IMR-90 (cell line): ENCODE measurements at regions not wholly inside any gene's neighbourhood (a gene's known extent, or its start where the extent isn't known, plus 50 kb on each side); places are given as distances from the start of the nearest gene placed in this dataset.

ENCODE experiments used
- ATAC-seq: fragments of 200-7000 bp; cut with Tn5 transposase; 2 replicates; pipeline ENCODE4 v1.9.1; 2020; ENCODE audit warnings: low read depth, mild to moderate bottlenecking, moderate library complexity
- BruUV-seq: library from RNA; stranded (reverse); fragments of 400-500 nt; replicated peaks from 2 replicates; lab custom pipeline; 2021; lab: Mats Ljungman, UMichigan
- CTCF ChIA-PET: fragments of 300-600 bp; formaldehyde crosslinking; extraction: SDS; loops from one replicate; lab custom pipeline; 2021; ENCODE audit warnings: antibody characterized with exemption; lab: Yijun Ruan, JAX
- POLR2A ChIA-PET: fragments of 300-600 bp; sonication (Branson Sonifier 250); formaldehyde crosslinking; loops from one replicate; lab custom pipeline; 2022; ENCODE audit warnings: antibody characterized with exemption; ENCODE audit not compliant: unreplicated experiment; lab: Charles Lee
- DNase-seq: peaks from one replicate; pipeline ENCODE4 v3.0.0; 2013
- H2AFZ ChIP-seq: replicated peaks from 2 replicates; pipeline ENCODE3; 2013; ENCODE audit warnings: low read length, mild to moderate bottlenecking; ENCODE audit not compliant: poor library complexity
- H2AK5ac ChIP-seq: 2 replicates; pipeline ENCODE4 v1.6.1; 2013; ENCODE audit warnings: low read depth, low read length, inconsistent platforms
- H2AK9ac ChIP-seq: replicated peaks from 2 replicates; pipeline ENCODE3; 2013; ENCODE audit warnings: mild to moderate bottlenecking, low read depth, low read length, moderate library complexity; ENCODE audit not compliant: poor library complexity
- H2BK120ac ChIP-seq: 2 replicates; pipeline ENCODE4 v1.6.1; 2013; ENCODE audit warnings: low read depth, low read length, inconsistent platforms
- H2BK15ac ChIP-seq: 3 replicates; pipeline ENCODE4 v1.6.1; 2013; ENCODE audit warnings: low read depth, low read length, inconsistent platforms
- H2BK20ac ChIP-seq: 2 replicates; pipeline ENCODE4 v1.6.1; 2013; ENCODE audit warnings: low read depth, mild to moderate bottlenecking, inconsistent platforms, low read length, moderate library complexity
- H2BK5ac ChIP-seq: 2 replicates; pipeline ENCODE4 v1.6.1; 2013; ENCODE audit warnings: mild to moderate bottlenecking, low read depth, low read length, inconsistent platforms; ENCODE audit not compliant: poor library complexity, severe bottlenecking
- H3K14ac ChIP-seq: replicated peaks from 2 replicates; pipeline ENCODE4 v1.6.1; 2013; ENCODE audit warnings: low read depth, low read length, inconsistent platforms
- H3K18ac ChIP-seq: 2 replicates; pipeline ENCODE4 v1.6.1; 2013; ENCODE audit warnings: low read depth, low read length, control low read depth
- H3K23ac ChIP-seq: 2 replicates; pipeline ENCODE4 v1.6.1; 2013; ENCODE audit warnings: low read depth, low read length, inconsistent platforms
- H3K27ac ChIP-seq: 2 replicates; pipeline ENCODE4 v1.5.1; 2013; ENCODE audit warnings: mild to moderate bottlenecking, control low read depth, low read length; ENCODE audit not compliant: insufficient read depth
- H3K27me3 ChIP-seq: 2 replicates; pipeline ENCODE4 v1.6.1; 2013; ENCODE audit warnings: low read length; ENCODE audit not compliant: control insufficient read depth, insufficient read depth
- H3K36me3 ChIP-seq: 2 replicates; pipeline ENCODE4 v1.6.1; 2013; ENCODE audit warnings: low read length, mixed read lengths; ENCODE audit not compliant: control insufficient read depth, insufficient read depth
- H3K4ac ChIP-seq: 2 replicates; pipeline ENCODE4 v1.6.1; 2013; ENCODE audit warnings: low read depth, low read length, inconsistent platforms
- H3K4me1 ChIP-seq: 2 replicates; pipeline ENCODE4 v1.6.1; 2013; ENCODE audit warnings: low read length, mixed read lengths; ENCODE audit not compliant: control insufficient read depth, insufficient read depth
- H3K4me2 ChIP-seq: 2 replicates; pipeline ENCODE4 v1.6.1; 2013; ENCODE audit warnings: low read depth, mild to moderate bottlenecking, control low read depth, low read length, moderate library complexity
- H3K4me3 ChIP-seq: 2 replicates; pipeline ENCODE4 v1.5.1; 2013; ENCODE audit warnings: low read depth, mild to moderate bottlenecking, control low read depth, low read length, moderate library complexity; ENCODE audit not compliant: insufficient read depth
- H3K56ac ChIP-seq: 2 replicates; pipeline ENCODE4 v1.6.1; 2013; ENCODE audit warnings: low read length, inconsistent platforms; ENCODE audit not compliant: insufficient read depth; ENCODE audit errors: extremely low read depth
- H3K79me1 ChIP-seq, 2 experiments: 2 replicates each; pipeline ENCODE4 v1.6.1; 2013; ENCODE audit warnings: low read length in 2 of 2, inconsistent platforms in 1 of 2, low read depth in 1 of 2
- H3K9ac ChIP-seq: 2 replicates; pipeline ENCODE4 v1.6.1; 2013; ENCODE audit warnings: low read depth, low read length, control low read depth
- H3K9me1 ChIP-seq: 2 replicates; pipeline ENCODE4 v1.6.1; 2013; ENCODE audit warnings: low read length, inconsistent platforms; ENCODE audit not compliant: insufficient read depth
- H3K9me3 ChIP-seq: 2 replicates; pipeline ENCODE4 v1.6.1; 2013; ENCODE audit warnings: low read length; ENCODE audit not compliant: control insufficient read depth, insufficient read depth
- H4K20me1 ChIP-seq: 2 replicates; pipeline ENCODE4 v1.6.1; 2013; ENCODE audit warnings: low read length, inconsistent platforms; ENCODE audit not compliant: insufficient read depth
- H4K5ac ChIP-seq: 2 replicates; pipeline ENCODE4 v1.6.1; 2013; ENCODE audit warnings: mild to moderate bottlenecking, low read depth, low read length, control low read depth
- H4K8ac ChIP-seq, 2 experiments: 2 replicates each; pipeline ENCODE4 v1.6.1; 2013; ENCODE audit warnings: low read depth in 2 of 2, low read length in 2 of 2, control low read depth in 1 of 2, inconsistent platforms in 1 of 2
- H4K91ac ChIP-seq: 2 replicates; pipeline ENCODE4 v1.6.1; 2013; ENCODE audit warnings: low read depth, low read length, inconsistent platforms; ENCODE audit not compliant: insufficient read depth
- BHLHE40 ChIP-seq: fragments of 150-350 bp; IDR thresholded peaks from 2 replicates; pipeline ENCODE4 v1.6.1; 2016; ENCODE audit warnings: mild to moderate bottlenecking, low read depth, low read length
- CHD1 ChIP-seq: IDR thresholded peaks from 2 replicates; pipeline ENCODE4 v1.6.1; 2012; ENCODE audit warnings: low read depth, low read length, improper control_type of control experiment
- FOS ChIP-seq: fragments of 150-350 bp; IDR thresholded peaks from 2 replicates; pipeline ENCODE4 v1.6.1; 2016; ENCODE audit warnings: low read depth, low read length
- MAFK ChIP-seq: IDR thresholded peaks from 2 replicates; pipeline ENCODE4 v1.6.1; 2012; ENCODE audit warnings: low read depth, low read length, improper control_type of control experiment
- NFE2L2 ChIP-seq: fragments of 150-350 bp; IDR thresholded peaks from 2 replicates; pipeline ENCODE4 v1.6.1; 2016; ENCODE audit warnings: low read depth, mild to moderate bottlenecking, low read length
- POLR2A ChIP-seq: IDR thresholded peaks from 2 replicates; pipeline ENCODE4 v1.6.1; 2012; ENCODE audit warnings: mild to moderate bottlenecking, low read depth, low read length
- RFX5 ChIP-seq: IDR thresholded peaks from 2 replicates; pipeline ENCODE4 v1.8.0; 2012; ENCODE audit warnings: low read depth, mild to moderate bottlenecking, low read length, moderate library complexity
- SMC3 ChIP-seq: fragments of 150-350 bp; IDR thresholded peaks from 2 replicates; pipeline ENCODE4 v1.6.1; 2016; ENCODE audit warnings: low read depth, mild to moderate bottlenecking, antibody characterized with exemption, low read length, moderate library complexity
- WGBS, 2 experiments: methylation state at CpG; one replicate each; pipeline versions ENCODE4 v1.1.5 to v1.1.7; 2013; ENCODE audit warnings: missing lambda C conversion rate in 2 of 2; ENCODE audit not compliant: insufficient read length in 1 of 2; ENCODE audit errors: extremely low coverage in 2 of 2; 5-methylcytosine and 5-hydroxymethylcytosine counted together
- dilution Hi-C: fragments of 300-500 bp; cut with HindIII; formaldehyde crosslinking; loops from one replicate; pipeline ENCODE4 v1.14.3; 2018; ENCODE audit warnings: low sequenced_read_pairs; ENCODE audit not compliant: unreplicated experiment
- in situ Hi-C: fragments of 300-500 bp; cut with MboI; formaldehyde crosslinking; loops from 3 replicates; pipeline ENCODE4 v1.14.3; 2019; ENCODE audit warnings: low sequenced_read_pairs, inconsistent platforms, mixed read lengths
- intact Hi-C: fragments of 100-400 bp; cut with micrococcal nuclease; formaldehyde crosslinking; loops from 2 replicates; pipeline ENCODE4 v1.10.0; 2022

DNA sequence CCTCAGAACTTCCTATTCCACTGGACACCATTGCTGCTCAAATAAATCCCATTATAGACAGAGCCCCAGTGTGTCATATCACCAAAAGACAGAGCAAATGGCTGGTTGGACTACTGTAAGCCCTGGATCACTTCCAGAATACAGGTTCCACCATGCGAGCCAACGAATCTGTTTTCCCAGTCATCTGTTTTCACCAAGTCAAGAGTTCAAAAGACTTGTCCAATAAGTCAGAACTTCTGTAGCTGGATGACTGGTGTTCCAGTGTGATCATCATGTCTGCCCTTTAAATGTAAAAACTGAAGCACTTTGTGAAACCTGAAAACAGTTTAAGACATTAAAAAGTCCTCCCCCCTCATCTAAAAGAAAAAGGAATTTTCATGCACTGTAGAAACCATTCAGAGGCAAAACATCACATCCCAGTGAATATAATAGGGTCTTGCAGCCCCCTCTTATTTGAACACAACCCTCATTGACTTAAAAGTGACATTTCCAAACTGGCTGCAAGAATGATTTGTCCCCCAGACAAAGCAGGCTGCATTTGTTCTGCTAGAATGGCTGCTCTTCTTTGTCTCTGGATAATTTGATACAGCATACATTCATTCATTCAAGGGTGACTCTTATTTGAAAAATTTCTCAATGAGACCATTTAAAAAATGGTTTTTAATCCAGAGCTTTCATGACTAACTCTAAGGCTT is 64.6 kb upstream of the TANC1 start:
- H2BK120ac ChIP-seq = peak overlapping the region; percentile 37; the same call in 1 of the 2 replicates
- TF ChIP-seq BHLHE40 = no peak
- no peak for TF ChIP-seq FOS
- no peak for TF ChIP-seq RFX5
- no peak for TF ChIP-seq SMC3
- no peak for TF ChIP-seq CHD1
- no peak for TF ChIP-seq POLR2A
- TF ChIP-seq NFE2L2 = no peak
- TF ChIP-seq MAFK = no peak
- no peak overlapping the region for H3K4ac ChIP-seq
- no peak overlapping the region for H3K4me3 ChIP-seq
- intact Hi-C loops = loop anchor here (2.0 to 10.0 kb wide), 4 partner anchors 65 to 901 kb away; partner anchors contain the start of gene TANC1
- H3K9me3 ChIP-seq = no peaks in the 10 kb centered on the region
- 38% methylated on average over 2 of the region's 2 CpGs; no CpG with 5 or more reads in 1 of the 2 experiments for WGBS, 2 experiments
- in situ Hi-C loops = no loop called here
- BruUV-seq = no TSS peak
- no peak overlapping the region for H2AK5ac ChIP-seq
- H2BK20ac ChIP-seq = peak overlapping the region; percentile 71; the same call in 1 of the 2 replicates
- peaks cover 2% of the 10 kb centered on the region for H3K4me1 ChIP-seq
- no peak overlapping the region for H3K27ac ChIP-seq
- H2BK5ac ChIP-seq = no peak overlapping the region
- H3K27me3 ChIP-seq = no peaks in the 10 kb centered on the region
- H3K4me2 ChIP-seq = no peak overlapping the region
- DNase-seq = no peak
- H3K9me1 ChIP-seq = no peaks in the 10 kb centered on the region; the same call in 1 of the 2 replicates
- H3K9ac ChIP-seq = no peak overlapping the region
- H3K18ac ChIP-seq = no peak overlapping the region
- H3K56ac ChIP-seq = no peak overlapping the region
- H4K20me1 ChIP-seq = no peaks in the 10 kb centered on the region
- ChIA-PET CTCF (interaction anchor here (0.6 to 1.9 kb wide), 4 partner anchors 75 to 1074 kb away, joined by 3 to 14 read pairs (median 3); no protein-coding TSS in a partner anchor), POLR2A (no interaction called here)
- H4K91ac ChIP-seq = no peak overlapping the region
- 0 out of 2 replicates have a peak overlapping the region, but pooled peaks have one; percentile 35 for H3K14ac ChIP-seq
- no peak overlapping the region for H3K23ac ChIP-seq
- H3K36me3 ChIP-seq = no peaks in the 10 kb centered on the region
- no peak overlapping the region for H2AK9ac ChIP-seq
- no peak for ATAC-seq
- H2BK15ac ChIP-seq = no peak overlapping the region
- H4K8ac ChIP-seq = no peak overlapping the region
- no peak overlapping the region for H4K5ac ChIP-seq
- no peak overlapping the region for H2AFZ ChIP-seq
- H3K79me1 ChIP-seq = no peaks in the 10 kb centered on the region
- dilution Hi-C loops = loop anchor here (25.0 kb wide), 1 partner anchor 208 kb away; no protein-coding TSS in a partner anchor
